GM19324 (cell line): ENCODE measurements at regions not wholly inside any gene's neighbourhood (a gene's known extent, or its start where the extent isn't known, plus 50 kb on each side); places are given as distances from the start of the nearest gene placed in this dataset.

ENCODE experiments used
- ATAC-seq: cut with Tn5 transposase; IDR thresholded peaks from one replicate; pipeline ENCODE4 v1.9.1; 2021; ENCODE audit warnings: mild to moderate bottlenecking, moderate library complexity; ENCODE audit not compliant: unreplicated experiment, low FRiP score

DNA sequence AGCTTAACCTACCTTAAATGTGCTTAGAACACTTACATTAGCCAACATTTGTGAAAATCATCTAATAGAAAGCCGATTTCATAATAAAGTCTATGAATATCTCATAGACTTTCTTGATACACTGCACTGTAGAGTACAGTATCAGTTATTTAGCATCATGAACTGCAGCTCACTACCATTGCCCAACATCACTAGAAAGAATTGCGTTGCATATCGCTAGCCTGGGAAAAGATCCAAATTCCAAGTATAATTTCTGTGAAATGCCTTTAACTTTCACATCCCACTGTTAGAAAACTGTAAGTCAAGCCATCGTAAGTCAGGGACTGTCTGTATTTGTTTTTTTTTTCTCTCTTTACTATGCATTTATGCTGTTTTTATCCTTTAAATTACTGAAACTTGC lies 918.6 kb upstream of the PABPC4L start:
- ATAC-seq, result no peak

DNA sequence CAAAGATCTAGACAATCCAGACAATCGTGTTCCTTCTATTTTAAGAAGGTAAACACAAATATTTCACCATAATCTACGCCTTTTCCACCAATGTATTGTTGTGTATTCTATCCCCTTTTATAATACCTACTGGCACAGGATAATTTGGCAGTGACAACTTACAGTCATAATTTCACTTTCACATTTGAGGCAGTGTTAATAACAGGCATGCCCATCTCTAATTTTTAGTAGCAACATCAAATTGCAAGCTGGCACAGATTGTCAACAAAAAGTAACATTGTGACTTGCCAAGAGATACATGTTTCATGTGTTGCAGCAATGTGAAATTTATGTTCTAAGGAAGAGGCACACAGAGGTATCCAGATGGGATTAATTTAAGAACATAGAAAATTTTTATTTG lies 912.5 kb upstream of the PABPC4L start:
- ATAC-seq, result no peak

DNA sequence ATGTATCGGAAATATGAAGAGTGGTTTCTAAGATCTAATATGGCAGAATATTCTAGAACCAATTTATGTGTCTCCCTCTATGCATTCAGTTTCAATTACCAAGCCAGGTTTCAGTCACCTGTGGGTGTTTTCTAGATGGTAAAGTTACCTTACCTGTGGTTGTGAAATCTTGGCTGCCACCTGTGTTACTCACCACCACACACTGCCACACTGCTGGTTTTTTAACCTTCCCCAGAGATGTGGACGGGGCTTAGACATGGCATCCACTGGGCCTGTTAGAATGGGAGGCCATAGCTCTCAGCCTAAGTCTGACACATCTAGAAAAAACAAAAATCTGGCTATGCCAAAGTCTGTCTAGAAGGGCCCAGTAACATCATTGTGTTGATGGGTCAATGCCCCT lies 896.5 kb upstream of the PABPC4L start:
- ATAC-seq, result no peak

DNA sequence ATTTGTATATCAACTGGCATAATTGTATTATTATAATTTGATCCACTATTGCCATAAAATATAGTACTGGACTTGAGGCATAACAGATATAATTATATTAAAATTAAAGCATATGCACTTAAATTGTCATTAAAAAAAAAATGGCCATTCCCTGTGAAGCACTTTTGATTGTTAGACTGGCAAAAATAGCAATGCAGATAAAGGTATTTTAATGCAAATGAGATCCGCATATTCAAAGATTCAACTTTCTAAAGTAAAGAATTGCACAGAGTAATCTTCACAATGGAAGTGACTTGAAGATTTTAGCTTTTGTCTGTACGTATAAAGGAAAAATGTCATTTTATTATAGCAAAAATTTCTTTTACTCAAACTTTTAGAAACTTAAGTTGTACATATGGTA lies 871.8 kb upstream of the PABPC4L start:
- no peak for ATAC-seq

DNA sequence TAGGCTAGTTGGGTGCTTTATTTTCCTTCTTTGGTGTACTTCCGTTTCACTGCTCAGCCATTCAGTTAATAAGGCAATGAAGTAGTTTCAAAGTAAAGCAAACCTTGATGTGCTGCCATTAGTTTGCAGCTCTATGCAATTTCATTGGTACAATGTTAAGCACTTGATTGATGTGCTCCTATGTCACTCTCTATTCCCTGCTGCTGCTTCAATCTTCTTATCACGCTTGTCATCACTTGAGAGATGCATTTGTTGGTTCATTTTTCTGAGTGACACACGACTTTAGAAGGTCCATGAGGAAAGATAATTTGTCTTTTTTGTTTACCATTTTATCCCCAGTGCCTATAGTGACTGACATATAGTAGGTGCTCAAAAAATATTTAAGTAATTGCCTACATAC lies 871.0 kb upstream of the PABPC4L start:
- ATAC-seq, result no peak

DNA sequence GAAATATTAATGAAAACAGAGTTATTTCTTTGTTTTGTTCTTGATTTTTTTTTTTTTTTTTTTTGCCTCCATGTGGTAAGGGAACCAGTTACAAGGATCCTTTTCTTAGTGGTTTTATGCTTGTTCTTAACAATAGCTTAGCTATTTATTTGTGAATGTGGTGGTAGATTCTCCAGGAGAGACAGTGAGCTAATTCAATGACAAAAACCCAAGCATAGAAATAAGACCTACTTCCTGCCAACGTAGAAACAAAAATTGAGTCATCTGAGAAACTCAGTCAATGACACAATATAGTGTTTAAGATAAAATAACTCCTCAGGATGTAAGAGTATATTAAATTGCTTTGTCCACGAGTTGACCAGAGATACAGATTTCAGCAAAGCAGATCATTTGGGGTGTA lies 863.8 kb upstream of the PABPC4L start:
- ATAC-seq, result no peak

DNA sequence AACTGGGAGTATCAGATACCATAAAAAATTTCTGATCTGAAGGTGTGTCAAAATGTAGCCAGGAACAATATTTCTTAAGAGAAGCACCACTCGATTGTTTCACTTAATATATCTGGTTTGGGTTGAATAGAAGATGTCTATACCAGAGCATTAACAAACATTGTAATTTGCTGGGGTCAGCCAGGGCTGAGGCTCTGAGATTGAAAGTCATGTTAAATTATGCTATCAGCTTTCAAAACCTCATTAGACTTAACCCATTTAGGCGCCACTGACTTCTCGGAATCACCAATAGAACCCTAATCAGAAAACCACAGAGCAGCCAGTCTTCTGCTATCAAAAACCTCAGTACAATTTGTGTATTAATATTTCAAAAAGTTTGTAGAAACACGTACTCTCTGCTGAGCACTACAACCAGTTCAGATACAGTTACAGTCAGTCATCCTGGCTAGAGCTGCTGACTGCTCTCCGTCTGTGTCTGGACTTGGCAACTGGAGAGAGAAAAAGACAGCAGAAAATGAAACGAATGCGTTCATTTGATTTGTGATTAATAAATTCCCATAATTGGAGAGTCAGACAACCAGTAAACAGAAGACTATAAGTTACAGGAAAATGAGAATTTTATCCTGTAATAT lies 848.6 kb upstream of the PABPC4L start:
- ATAC-seq, result no peak

DNA sequence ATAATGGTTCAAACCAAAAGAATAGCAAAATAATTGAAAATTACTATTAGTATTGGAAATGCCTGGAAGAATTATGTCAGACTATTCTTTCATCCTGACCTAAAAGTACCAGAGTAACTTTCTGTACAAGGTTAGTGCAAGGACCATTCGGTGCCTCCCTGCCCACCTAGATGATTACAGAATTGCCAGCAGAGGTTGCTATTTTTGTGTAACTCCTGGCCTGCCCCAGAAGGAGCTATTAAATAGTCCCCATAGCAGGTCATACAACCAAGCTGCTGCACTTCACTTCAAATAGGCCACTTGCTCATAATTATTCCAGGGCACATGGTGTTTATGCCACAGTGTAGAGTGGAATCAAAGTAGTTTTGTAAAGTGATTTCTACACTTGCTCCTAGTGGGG lies 831.1 kb upstream of the PABPC4L start:
- no peak for ATAC-seq

DNA sequence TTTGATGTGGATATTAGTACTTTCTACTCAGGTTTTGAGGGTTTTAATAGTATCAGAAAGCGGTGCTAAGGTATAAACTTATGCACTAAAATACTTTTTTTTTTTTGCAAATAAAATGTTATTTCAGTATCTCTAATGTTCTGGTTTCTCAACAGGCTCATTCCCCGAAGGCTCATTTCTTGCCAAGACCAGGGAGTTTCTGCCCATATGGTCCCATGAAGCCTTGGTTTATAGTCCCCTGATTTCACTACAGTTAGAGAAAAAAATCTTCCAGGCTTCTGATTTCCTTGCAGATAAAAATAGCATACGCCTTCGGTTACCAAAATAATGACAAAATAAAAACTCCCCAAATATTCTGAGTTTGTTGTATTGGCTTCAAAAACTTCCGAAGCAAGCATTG lies 814.2 kb upstream of the PABPC4L start:
- ATAC-seq, result no peak

DNA sequence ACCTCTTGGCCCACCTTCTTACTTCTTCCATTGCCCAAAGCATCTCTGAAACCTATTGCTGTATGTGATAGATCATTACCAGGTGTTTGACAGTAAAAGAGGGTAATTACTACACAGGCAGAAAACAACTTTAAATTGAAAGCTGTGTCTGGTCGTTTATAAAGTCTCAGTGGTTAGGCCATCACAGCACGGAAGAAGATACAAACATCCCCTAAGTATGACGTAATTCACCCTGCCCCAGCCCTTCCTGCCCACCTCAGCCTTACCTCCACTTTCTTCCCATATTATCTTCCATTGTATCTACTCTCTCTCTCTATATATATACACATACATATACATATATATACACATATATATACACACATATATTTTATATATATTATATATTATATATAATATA lies 805.8 kb upstream of the PABPC4L start:
- ATAC-seq, result no peak

DNA sequence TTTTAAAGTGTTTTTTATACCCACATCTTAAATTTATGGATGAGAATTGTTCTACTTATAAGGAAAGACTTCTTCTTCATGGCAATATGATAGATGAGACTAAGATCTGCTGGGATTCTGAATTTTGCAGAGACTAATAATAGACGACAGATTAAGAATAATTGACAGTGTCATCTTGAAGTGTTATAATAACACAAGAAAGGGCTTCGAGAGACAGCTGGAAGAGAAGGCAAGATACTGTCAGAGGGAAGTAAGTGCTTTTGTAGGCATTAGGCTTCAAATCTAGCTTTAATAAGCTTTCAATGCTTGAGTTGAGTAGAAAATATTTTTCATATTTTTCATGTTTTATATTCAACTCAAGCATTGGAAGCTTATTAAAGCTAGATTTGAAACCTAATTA lies 797.6 kb upstream of the PABPC4L start:
- no peak for ATAC-seq

DNA sequence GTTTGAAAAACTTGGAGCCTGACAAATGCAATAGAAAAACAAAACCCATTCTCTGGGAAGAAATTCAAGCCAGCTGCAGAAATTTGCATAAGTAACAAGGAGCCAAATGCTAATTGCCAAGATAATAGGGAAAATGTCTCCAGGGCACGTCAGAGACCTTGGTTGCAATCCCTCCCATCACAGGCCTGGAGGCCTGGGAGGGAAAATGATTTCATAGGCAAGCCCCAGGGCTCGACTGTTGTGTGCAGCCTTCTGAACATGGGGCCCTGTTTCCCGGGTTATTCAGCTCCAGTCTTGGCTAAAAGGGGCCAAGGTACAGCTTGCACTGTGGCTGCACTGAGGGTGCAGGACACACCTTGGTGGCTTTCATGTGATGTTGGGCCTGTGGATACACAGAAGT lies 760.4 kb upstream of the PABPC4L start:
- no peak for ATAC-seq

DNA sequence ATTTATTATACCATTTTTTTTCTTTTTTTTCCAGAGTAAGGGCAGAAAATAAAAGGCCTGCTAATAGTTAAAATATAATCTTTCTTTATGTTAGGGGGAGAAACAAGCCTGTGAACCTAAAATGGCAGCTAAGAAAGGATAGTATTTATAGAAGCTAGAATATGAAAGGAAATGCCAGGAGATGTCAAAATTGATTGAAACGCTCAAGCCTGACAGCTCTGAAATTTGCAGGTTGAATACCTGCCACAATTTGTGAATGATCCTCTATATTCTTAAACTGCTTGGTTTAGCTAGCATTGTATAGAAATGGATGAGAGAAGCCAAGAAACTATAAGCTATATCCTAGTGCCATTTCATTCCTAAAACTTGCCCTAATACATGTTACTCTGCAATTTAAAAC lies 757.3 kb upstream of the PABPC4L start:
- ATAC-seq, result no peak

DNA sequence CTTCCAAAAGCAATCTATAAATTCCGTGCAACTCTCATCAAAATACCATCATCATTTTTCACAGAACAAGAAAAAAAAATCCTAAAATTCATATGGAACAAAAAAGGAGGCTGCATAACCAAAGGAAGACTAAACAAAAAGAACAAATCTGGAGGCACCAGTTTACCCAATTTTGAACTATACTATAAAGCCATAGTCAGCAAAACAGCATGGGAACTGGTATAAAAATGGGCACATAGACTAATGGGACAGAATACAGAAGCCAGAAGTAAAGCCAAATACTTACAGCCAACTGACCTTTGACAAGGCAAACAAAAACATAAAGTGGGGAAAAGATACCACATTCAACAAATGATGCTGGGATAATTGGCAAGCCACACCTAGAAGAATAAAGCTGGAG lies 753.5 kb upstream of the PABPC4L start:
- ATAC-seq, result no peak

DNA sequence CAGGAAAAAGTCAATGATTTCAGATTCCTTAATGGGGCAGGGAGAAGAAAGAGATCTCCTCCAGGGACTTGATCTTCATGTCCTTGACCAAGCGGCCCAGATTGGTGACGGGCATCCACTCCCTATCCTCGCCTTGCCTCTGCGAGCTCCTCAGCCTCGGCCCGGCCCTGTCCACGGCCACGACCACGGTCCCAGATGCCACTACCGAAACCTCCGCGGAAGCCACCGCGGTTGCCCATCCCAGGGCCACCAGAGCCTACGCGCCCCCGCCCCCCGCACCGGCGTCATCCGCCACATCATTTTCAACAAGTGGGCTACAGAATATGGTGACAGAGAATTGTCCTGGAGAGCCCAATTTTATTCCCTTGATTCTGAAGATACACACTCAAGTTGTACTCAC lies 751.2 kb upstream of the PABPC4L start:
- ATAC-seq, result no peak

DNA sequence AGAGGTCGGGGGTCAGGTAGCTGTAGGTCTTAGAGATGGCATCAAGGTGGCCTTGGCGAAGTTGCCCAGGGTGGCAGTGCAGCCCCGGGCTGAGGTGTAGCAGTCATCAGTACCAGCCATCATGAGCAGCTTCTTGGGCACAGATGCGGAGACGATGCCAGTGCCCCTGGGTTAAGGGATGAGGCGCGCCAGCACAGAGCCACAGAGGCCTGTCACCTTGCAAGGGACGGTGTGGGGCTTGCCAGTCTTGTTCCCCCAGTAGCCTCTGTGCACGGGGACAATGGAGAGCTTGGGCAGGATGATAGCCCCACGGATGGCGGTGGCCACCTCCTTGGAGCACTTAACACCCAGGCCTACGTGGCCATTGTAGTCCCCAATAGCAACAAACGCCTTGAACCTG lies 750.7 kb upstream of the PABPC4L start:
- ATAC-seq, result no peak

DNA sequence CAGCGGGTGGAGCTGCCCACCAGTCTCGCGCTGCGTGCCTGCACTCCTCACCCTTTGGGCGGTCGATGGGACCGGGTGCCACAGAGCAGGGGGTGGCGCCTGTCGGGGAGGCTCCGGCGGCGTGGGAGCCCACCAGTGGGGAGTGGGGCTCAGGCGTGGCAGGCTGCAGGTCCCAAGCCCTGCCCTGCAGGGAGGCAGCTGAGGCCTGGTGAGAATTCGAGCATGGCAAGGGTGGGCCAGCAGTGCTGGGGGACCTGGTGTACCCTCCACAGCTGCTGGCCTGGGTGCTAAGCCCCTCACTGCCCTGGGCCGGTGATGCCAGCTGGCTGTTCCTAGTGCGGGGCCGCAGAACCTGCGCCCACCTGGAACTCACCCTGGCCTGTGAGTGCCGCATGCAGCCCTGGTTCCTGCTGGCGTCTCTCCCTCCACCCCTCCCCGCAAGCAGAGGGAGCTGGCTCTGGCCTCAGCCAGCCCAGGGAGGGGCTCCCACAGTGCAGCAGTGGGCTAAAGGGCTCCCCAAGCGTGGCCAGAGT lies 746.6 kb upstream of the PABPC4L start:
- no peak for ATAC-seq

DNA sequence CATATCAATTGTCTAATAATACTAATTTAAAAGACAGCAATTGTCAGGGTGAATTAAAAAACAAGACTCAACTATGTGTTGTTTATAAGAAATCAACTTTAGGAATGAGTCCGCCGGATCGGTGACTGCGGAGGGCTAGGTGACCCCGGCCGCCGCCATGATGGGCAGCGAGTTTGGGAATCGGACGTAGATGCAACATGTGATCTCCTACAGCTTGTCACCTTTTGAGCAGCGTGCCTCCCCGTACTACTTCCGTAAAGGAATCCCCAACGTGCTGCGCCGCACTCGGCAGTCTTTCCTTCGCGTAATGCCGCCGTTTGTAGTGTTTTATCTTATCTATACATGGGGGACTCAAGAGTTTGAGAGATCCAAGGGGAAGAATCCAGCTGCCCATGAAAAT lies 742.5 kb upstream of the PABPC4L start:
- ATAC-seq, result no peak

DNA sequence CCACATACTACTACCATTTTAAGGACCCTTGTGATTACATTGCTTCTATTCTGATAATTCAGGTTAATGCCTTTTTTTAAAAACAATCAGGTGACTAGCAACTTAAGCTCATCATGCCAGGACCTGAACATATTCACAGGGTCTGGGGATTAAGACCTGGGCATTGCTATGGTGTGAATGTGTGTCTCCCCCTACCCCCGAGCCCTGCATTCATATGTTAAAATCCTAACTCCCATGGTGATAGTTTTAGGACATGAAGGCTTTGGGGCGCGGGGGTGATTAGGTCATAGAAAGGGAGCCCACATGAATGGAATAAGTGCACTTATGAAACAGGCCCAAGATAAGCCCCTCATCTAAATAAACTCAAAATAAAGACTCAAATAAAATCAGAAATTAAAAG lies 734.4 kb upstream of the PABPC4L start:
- no peak for ATAC-seq

DNA sequence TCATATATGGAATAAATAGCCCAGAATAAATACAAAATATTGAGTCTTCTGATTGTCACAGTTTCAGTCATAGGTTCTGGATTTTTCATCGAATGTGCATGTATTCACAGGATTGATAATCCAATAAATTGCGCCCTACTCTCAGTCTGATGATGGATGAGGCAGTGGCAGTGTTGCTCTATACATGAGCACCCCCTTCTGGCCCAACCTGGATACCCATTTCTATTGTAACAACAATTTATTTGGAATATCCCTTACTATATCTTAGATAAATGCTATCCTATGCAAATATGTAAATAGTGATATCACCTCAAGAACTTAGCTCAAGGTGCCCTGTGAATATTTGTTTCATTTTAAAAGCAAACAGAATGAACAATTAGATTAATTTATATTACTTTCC lies 733.7 kb upstream of the PABPC4L start:
- no peak for ATAC-seq

DNA sequence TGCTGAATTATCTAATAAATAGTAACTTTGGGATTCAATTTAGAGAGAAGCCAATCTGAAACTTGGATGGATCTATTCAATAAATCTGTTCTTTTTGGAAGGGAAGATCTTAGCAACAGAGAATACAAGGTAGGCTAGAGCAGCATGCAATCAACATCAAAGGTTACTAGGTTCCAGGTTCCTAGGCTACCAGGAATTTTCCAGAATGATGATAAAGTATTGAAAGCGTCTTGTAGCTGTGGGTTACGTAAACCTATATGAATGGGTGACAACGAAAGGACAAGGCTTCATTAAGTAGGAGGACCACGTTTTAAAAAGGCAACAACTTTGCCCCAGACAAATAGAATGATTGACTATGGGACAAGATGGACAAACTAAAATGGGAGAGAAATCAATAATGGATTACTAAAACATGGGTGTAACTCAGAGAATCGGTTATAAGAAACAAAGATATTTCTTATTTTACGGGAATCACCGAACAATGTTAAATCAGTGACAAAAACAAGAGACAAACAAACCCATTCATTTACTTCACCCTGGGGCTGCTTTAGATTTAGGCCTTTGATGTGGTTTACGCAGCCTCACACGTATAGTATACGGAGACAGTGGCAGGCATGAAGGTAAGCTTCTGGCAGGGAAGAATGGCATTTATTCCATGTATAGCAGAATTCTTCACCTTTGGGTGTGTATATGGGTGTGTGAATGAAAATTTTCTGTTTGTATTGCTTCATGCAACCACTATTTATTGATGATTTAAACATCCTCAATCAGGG lies 732.6 kb upstream of the PABPC4L start:
- ATAC-seq, result no peak

DNA sequence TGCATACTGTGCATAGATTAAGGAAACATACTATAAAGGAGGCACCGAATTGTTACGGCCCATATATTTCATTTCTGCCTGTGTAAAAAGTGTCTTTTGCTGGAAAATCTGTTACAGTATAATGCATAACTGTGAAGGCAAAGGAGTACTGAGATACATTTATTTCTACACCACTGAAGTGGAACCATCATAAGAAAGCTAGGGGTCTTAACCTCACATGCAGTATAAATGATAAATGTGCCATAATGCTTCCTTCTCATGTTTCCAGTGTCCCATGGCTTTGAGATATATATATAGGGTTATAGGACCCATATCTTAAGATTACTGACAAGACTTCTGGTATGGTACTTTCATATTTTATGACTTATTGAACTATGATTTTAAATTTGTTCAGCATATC lies 713.8 kb upstream of the PABPC4L start:
- no peak for ATAC-seq
